Mesothelial cell of epicardium (in vitro differentiated cells): ENCODE measurements at regions not wholly inside any gene's neighbourhood (a gene's known extent, or its start where the extent isn't known, plus 50 kb on each side); places are given as distances from the start of the nearest gene placed in this dataset.

Experiments used
- DNase-seq, 2 experiments: peaks; one replicate each; pipeline ENCODE4 v3.0.0; 2021; ENCODE audit warnings: low spot score in 2 of 2; ENCODE audit not compliant: unreplicated experiment in 2 of 2
- H3K27ac Mint-ChIP-seq: 2 replicates; pipeline ENCODE4 v1.8.0; 2021; ENCODE audit warnings: mixed read lengths
- H3K27me3 Mint-ChIP-seq: 2 replicates; pipeline ENCODE4 v1.8.0; 2021; ENCODE audit warnings: low read depth, mixed read lengths
- H3K36me3 Mint-ChIP-seq: 2 replicates; pipeline ENCODE4 v1.8.0; 2021; ENCODE audit warnings: mixed read lengths
- H3K4me1 Mint-ChIP-seq: 2 replicates; pipeline ENCODE4 v1.8.0; 2021; ENCODE audit warnings: mixed read lengths
- H3K4me3 Mint-ChIP-seq: 2 replicates; pipeline ENCODE4 v1.8.0; 2021; ENCODE audit warnings: mild to moderate bottlenecking, moderate library complexity, mixed read lengths
- H3K9me3 Mint-ChIP-seq: 2 replicates; pipeline ENCODE4 v1.8.0; 2021; ENCODE audit warnings: mixed read lengths
- TF ChIP-seq, protein P1 (sequence below): fragments of 200-600 bp; sonication (generic); IDR thresholded peaks from one replicate; pipeline ENCODE4 v1.5.0; 2021; ENCODE audit warnings: antibody characterized with exemption; ENCODE audit not compliant: unreplicated experiment

DNA sequence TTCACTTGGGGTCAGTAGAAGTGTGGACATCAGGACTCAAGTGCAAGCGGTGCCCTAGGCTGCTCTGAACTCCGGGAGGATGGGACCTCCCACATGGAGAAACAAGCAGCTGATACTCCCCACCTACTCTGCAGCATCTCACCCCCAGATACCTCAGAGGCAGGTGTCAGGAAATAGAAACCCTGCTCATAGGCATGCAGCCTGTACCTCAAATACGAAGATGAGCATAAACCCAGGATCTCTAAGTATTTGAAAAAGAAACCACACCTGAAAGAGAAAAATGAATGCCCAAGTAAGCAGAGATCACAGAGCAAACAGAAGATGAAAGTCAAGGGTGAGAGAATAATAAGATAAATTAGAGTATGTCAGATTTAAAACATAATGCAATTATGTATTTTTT, 75.6 kb upstream of the WSCD2 start:
- TF ChIP-seq, protein P1, sequence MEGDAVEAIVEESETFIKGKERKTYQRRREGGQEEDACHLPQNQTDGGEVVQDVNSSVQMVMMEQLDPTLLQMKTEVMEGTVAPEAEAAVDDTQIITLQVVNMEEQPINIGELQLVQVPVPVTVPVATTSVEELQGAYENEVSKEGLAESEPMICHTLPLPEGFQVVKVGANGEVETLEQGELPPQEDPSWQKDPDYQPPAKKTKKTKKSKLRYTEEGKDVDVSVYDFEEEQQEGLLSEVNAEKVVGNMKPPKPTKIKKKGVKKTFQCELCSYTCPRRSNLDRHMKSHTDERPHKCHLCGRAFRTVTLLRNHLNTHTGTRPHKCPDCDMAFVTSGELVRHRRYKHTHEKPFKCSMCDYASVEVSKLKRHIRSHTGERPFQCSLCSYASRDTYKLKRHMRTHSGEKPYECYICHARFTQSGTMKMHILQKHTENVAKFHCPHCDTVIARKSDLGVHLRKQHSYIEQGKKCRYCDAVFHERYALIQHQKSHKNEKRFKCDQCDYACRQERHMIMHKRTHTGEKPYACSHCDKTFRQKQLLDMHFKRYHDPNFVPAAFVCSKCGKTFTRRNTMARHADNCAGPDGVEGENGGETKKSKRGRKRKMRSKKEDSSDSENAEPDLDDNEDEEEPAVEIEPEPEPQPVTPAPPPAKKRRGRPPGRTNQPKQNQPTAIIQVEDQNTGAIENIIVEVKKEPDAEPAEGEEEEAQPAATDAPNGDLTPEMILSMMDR = no peak
- Mint-ChIP-seq H3K4me3 (no peak overlapping the region), H3K4me1 (peaks cover 4% of the 10 kb centered on the region), H3K27ac (no peak overlapping the region), H3K9me3 (no peaks in the 10 kb centered on the region), H3K36me3 (no peaks in the 10 kb centered on the region), H3K27me3 (peaks cover 62% of the 10 kb centered on the region)
- DNase-seq = no peak

DNA sequence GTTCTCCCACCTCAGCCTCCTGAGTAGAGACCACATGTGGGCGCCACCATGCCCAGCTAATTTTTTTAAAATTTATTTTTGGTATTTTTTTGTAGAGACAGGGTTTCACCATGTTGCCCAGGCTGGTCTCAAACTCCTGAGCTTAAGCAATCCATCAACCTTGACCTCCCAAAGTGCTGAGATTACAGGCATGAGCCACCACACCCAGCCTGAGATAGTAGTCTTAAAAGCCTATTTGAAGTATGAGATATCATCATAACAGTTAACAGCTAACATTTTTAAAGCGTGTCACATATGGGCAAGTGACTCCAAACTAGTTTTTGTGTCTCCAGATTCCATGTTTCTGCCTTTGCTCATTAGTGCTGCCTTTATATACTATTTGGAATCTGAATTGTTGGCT, 74.6 kb upstream of the WSCD2 start:
- TF ChIP-seq, protein P1 = no peak

DNA sequence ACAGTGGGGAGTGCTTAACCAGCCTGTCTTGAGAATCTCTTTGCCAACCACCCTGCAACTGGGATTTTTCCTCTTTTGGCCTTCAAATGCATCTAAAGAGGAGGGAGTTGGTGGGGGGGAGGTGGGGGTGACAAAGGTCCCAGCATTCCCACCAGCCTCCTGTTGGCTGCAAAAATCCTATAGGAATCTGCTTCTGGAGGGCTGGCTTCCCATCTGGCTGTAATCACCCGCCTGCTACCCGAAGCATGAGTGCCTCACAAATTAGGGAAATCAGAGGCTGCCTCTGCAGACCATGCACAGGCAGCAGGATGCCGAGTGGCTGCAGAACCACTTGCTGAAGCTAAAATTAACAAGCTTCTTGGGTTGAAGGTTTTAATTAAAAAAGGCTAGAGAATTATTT, 73.9 kb upstream of the WSCD2 start:
- peaks cover 4% of the 10 kb centered on the region for H3K4me1 Mint-ChIP-seq
- no peak overlapping the region for H3K4me3 Mint-ChIP-seq
- no peaks in the 10 kb centered on the region for H3K36me3 Mint-ChIP-seq
- TF ChIP-seq, protein P1 = no peak
- no peaks in the 10 kb centered on the region for H3K9me3 Mint-ChIP-seq
- peaks cover 66% of the 10 kb centered on the region for H3K27me3 Mint-ChIP-seq
- no peak overlapping the region for H3K27ac Mint-ChIP-seq
- DNase-seq = no peak

More for the DNA sequence above, 74.6 kb upstream of the WSCD2 start:
- Mint-ChIP-seq H3K27ac (no peak overlapping the region), H3K4me1 (peaks cover 4% of the 10 kb centered on the region), H3K27me3 (peaks cover 68% of the 10 kb centered on the region), H3K4me3 (no peak overlapping the region), H3K36me3 (no peaks in the 10 kb centered on the region), H3K9me3 (no peaks in the 10 kb centered on the region)
- no peak for DNase-seq

DNA sequence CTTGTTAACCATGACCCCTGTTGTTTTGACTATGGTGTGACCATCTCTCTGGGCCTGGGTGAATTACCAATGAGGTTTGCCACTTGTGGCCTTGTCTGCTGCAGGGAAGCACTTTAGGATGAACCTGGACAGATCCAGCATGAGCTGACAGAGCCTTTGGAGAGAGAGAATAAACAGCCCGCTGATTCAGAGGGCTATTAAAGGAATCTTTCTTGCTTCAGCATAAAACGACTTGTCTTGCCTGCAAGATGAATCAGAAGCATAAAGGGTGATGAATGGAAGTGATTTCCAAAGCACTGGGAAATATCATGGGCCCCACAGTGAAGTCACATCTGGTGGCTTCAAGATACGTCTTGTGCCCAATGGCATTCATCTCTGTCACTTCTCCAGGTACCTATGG, 69.0 kb upstream of the WSCD2 start:
- Mint-ChIP-seq H3K9me3 (no peaks in the 10 kb centered on the region), H3K27me3 (peaks cover 64% of the 10 kb centered on the region), H3K36me3 (no peaks in the 10 kb centered on the region), H3K4me3 (no peak overlapping the region), H3K4me1 (peaks cover 4% of the 10 kb centered on the region), H3K27ac (no peak overlapping the region)
- DNase-seq = no peak
- TF ChIP-seq, protein P1 = no peak

DNA sequence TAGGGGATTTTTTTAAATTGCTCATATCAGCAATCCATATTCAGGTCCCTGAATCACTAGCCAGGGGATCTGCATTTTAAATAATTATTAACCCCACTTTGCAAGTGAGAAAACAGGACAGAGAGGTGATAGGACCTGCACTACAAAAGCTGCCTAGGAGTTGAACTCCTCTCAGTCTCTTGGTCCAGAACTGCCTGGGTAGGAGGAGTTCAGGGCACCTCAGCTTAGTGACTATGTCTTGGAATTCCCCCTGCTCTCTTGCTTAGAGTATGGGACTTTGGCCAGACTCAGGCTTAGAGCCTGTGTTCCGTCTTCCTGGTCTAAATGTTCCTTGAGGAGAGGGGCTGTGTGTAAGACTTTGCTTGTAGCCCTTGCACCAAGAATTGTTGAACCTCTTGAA, 68.2 kb upstream of the WSCD2 start:
- Mint-ChIP-seq H3K27me3 (peaks cover 58% of the 10 kb centered on the region), H3K4me1 (peaks cover 4% of the 10 kb centered on the region), H3K4me3 (no peak overlapping the region), H3K9me3 (no peaks in the 10 kb centered on the region), H3K36me3 (no peaks in the 10 kb centered on the region), H3K27ac (no peak overlapping the region)
- TF ChIP-seq, protein P1 = no peak
- DNase-seq = no peak

DNA sequence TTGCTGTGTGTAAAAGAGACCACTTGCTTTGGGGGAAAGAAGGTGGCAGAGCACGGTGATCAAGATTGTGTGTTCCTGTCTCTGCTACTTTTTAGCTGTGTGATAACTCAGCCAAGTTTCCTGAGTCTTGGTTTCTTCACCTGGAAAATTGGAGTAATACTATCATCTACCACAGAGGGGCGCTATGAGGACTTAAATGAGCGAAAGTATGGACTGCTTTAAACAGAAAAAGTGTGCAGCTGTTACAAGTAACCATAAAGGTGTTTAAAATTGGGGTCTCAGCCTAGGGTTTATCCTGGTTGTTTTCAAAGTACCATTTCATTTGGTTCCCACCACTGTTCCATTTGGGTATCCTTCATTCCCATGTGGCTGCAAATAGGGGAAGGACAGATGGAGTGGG, 65.9 kb upstream of the WSCD2 start:
- no peak overlapping the region for H3K27ac Mint-ChIP-seq
- no peaks in the 10 kb centered on the region for H3K4me1 Mint-ChIP-seq
- H3K9me3 Mint-ChIP-seq = no peaks in the 10 kb centered on the region
- H3K27me3 Mint-ChIP-seq = peaks cover 49% of the 10 kb centered on the region
- no peak for DNase-seq
- no peaks in the 10 kb centered on the region for H3K36me3 Mint-ChIP-seq
- TF ChIP-seq, protein P1 = peak; percentile 71
- no peak overlapping the region for H3K4me3 Mint-ChIP-seq
